UCSD-AML1 (cell line): ENCODE measurements at regions not wholly inside any gene's neighbourhood (a gene's known extent, or its start where the extent isn't known, plus 50 kb on each side); places are given as distances from the start of the nearest gene placed in this dataset.
"Not testable (repeated sequence)": the region's sequence is repeated elsewhere in the genome, so short reads cannot be mapped to it uniquely, and the experiment has no call there.

Source experiments
- DNase-seq: peaks from one replicate; lab custom pipeline; 2025; ENCODE audit not compliant: unreplicated experiment; lab: John Stamatoyannopoulos, UW

DNA sequence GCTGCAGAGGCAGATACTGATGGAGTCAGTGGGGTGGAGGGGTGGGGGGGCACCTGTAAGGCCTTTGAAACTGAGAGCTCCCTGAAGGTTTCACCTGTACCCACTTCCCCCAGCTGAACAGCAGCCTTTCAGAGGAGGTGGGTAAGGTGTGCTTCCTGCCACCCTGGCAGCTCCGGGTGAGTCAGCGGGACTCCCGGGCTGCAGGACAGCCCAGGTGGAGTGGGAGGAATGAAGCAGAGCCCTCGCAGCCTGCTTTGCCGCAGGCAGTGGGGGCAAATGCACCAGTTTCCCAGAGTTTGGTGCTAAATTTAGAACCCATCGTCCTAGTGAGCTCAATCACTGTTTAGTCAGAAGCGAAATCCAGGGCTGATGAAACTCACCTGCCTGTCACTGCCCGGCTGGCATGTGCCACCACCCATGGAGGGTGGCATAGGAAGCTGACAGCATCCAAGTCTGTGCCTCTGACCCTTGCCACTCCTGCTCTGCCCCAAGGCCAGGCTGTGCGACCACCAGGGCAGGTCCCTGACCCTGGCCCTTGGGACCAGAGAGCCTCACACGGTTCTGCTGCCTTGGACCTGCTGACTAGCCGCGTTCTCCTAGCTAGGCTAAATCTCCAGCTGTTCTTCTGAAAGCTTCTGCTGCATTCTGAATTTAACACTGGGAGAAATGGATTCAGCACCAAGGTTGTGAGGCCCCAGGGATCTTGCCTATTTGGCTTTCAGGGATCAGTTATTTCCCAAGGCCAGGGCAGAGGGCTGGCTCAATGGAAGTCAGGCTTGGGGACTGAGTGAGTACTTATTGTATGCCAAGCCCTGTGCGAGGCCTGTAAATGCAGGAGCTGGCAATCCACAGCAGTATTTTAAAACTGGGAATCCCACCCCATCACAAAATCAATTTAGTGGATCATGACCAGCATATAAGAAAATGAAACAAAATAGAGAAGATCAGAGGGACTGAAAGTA is 67.3 kb upstream of the RASGRF1 start:
- no peak for DNase-seq

DNA sequence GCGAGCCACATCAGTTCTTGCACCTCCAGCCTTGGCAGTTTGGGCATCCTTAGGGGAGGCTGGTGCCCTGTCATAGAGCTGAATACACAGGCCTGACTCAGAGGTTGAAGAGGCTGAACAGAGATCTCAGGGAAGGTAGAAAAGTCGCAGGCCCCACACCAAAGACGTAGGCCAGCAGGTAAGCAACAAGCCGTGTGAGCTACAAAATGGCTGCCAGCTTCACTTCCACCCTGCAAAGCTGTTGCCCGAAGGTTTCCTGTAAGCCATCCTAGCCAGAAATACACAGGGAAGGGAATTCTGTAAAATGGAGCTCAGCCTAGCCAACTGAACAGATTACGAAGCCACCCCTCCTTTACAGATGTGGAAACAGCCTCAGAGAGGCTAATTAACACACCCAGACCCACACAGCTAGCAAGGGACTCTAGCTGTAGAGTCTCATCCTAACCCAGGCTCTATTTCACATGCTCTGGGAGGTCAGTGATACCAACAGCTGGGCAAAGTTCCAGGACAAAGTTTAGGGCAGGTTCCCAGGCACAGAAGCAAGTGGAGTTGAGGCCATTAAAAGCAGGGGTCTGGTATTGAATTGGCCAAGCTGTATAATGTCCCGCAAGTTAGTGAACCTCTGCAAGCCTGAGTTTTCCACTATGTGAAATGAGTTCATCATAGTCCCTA is 66.3 kb upstream of the RASGRF1 start:
- DNase-seq = no peak

DNA sequence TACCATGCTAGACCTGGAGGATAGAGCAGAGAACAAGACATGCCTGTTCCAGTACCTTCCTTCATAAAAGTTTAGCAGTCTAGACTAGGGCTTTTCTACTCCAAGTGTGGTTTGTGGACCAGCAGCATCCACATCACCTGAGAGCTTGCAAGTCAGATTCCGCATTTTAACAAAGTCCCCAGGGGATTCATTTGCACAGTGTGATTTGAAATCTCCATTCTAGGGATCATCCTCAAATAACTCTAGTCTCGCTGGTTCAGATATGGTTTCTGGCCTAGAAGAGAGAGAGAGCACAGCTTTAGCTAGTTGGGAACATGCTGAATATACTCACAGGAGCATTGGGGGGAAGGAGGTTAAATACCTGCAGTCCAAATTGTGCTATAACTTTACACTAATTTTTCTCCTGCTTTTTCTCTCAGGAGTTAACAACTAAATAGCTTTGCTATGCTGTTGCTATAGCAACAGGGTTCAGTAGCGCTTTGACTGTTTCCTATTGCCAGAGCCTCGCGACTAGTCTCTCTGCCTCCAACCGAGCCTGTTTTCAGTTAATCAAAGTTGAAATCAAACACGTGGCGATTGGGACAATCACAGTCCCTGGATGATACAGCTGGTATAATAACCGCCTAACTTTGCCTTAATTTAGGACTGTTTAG is 64.0 kb upstream of the RASGRF1 start:
- no peak for DNase-seq

DNA sequence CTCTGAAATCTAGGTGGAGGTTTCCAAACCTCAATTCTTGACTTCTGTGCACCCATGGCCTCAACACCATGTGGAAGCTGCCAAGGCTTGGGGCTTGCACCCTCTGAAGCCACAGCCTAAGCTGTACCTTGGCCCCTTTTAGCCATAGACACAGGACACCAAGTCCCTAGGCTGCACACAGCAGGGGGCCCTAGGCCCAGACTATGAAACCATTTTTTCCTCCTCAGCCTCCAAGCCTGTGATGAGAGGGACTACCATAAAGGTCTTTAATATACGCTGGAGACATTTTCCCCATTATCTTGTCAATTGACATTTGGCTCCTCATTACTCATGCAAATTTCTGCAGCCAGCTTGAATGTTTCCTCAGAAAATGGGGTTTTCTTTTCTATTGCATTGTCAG is 53.7 kb upstream of the RASGRF1 start:
- not testable (repeated sequence) for DNase-seq

DNA sequence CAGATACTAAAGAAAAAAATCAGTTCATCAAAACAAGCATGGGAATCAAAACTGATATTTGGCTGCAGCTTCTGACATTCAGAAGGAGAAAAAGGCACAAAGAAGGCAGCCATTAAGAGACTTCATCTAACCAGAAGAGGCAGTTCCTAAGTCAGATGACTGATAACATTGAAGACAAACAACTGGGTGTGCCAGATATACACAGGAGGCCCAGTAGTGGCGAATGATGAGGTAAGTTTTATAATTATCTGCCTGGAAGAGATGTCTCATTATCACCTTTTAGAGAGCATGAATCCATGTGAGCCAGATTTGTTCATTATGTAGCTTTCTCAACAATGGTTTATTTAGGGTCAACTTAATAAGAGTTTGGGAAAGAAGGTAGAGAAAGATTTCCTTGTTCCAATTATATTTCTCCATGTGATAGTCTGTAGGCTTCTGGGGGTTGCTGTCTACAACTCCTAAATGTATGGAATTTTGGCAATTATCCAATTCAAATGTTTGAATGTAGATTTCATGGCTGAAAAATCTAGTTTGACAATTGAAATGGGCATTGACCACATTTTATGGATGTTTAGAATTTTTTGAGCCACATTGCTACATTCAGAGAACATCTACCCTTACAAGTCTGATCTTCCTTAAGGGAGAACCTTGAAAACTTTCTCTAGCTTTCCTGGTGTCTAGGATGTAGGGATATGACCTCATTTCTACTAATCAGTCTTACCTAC is 50.4 kb upstream of the RASGRF1 start:
- no peak for DNase-seq
